ENCODE measurements at regions not wholly inside any gene's neighbourhood (a gene's known extent, or its start where the extent isn't known, plus 50 kb on each side); places are given as distances from the start of the nearest gene placed in this dataset.

DNA sequence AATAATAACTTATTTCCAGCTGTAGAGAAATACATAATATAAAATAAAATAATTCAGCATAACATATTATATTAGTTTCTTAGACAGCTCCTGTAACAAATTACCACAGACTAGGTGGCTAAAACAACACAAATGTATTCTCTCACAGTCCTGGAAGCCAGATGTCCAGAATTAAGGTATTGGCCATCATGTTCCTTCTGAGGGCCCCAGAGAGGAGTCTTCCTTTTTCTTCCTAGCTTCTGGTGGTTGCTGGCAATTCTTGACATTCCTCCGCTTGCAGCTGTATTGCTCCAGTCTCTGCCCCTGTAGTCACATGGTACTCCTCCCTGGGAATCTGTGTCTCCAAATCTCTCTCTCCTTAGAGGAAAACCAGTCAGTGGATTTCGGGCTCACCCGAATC lies 146.8 kb downstream of the RBM43 start:
- no peaks in the 10 kb centered on the region for H3K4me1 Mint-ChIP-seq
- no peaks in the 10 kb centered on the region for H3K27me3 ChIP-seq
- H3K27me3 Mint-ChIP-seq (ENCODE audit: insufficient read depth, low read depth), result no peaks in the 10 kb centered on the region
- no peaks in the 10 kb centered on the region for H4K20me1 ChIP-seq (ENCODE audit: low read depth)
- H3K9me3 ChIP-seq (ENCODE audit: low read depth), result no peaks in the 10 kb centered on the region
- H3K4me3 ChIP-seq, result no peak overlapping the region
- peaks cover 16% of the 10 kb centered on the region for H3K9me3 Mint-ChIP-seq
- H3K36me3 ChIP-seq, result no peaks in the 10 kb centered on the region
- no peak overlapping the region for H3K27ac Mint-ChIP-seq
- no peak overlapping the region for H3K4me3 Mint-ChIP-seq
- no peak for TF ChIP-seq EZH2phosphoT487 (IDR thresholded peaks at IDR 0.05)
- TF ChIP-seq, protein P1, sequence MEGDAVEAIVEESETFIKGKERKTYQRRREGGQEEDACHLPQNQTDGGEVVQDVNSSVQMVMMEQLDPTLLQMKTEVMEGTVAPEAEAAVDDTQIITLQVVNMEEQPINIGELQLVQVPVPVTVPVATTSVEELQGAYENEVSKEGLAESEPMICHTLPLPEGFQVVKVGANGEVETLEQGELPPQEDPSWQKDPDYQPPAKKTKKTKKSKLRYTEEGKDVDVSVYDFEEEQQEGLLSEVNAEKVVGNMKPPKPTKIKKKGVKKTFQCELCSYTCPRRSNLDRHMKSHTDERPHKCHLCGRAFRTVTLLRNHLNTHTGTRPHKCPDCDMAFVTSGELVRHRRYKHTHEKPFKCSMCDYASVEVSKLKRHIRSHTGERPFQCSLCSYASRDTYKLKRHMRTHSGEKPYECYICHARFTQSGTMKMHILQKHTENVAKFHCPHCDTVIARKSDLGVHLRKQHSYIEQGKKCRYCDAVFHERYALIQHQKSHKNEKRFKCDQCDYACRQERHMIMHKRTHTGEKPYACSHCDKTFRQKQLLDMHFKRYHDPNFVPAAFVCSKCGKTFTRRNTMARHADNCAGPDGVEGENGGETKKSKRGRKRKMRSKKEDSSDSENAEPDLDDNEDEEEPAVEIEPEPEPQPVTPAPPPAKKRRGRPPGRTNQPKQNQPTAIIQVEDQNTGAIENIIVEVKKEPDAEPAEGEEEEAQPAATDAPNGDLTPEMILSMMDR (IDR thresholded peaks at IDR 0.05), result no peak
- no peak for TF ChIP-seq EZH2 (IDR thresholded peaks at IDR 0.05)
- no peaks in the 10 kb centered on the region for H3K4me1 ChIP-seq
- no peaks in the 10 kb centered on the region for H3K79me2 ChIP-seq (ENCODE audit: low read depth)
- no peak overlapping the region for H2AFZ ChIP-seq (replicated peaks)
- DNase-seq (ENCODE audit: low spot score), result no peak
- no peak overlapping the region for H3K4me2 ChIP-seq
- no peaks in the 10 kb centered on the region for H3F3A ChIP-seq (ENCODE audit: low read depth)
- no peak overlapping the region for H3K9ac ChIP-seq
- H3K27ac ChIP-seq, result no peak overlapping the region
- H3K36me3 Mint-ChIP-seq, result no peaks in the 10 kb centered on the region

DNA sequence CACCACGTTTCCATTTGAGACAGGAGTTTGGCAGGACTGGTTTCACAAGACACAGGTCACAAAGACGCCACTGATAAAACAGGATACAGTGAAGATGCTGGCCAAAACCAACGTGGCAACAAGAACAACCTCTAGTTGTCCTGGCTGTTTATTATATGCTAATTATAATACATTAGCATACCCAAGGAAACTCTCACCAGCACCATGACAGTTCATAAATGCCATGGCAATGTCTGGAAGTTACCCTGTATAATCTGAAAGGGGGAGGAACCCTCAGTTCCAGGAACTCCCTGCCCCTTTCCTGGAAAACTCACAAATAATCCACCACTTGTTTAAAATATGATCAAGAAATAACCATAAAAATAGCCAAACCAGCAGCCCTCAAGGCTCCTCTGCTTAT lies 148.3 kb downstream of the RBM43 start:
- H3K4me2 ChIP-seq, result no peak overlapping the region
- Mint-ChIP-seq H3K4me3 (no peak overlapping the region), H3K36me3 (no peaks in the 10 kb centered on the region), H3K4me1 (no peaks in the 10 kb centered on the region), H3K9me3 (peaks cover 8% of the 10 kb centered on the region), H3K27ac (no peak overlapping the region), H3K27me3 (ENCODE audit: insufficient read depth, low read depth) (no peaks in the 10 kb centered on the region)
- no peaks in the 10 kb centered on the region for H3K27me3 ChIP-seq
- H2AFZ ChIP-seq (replicated peaks), result no peak overlapping the region
- H3K9me3 ChIP-seq (ENCODE audit: low read depth), result no peaks in the 10 kb centered on the region
- no peaks in the 10 kb centered on the region for H3K79me2 ChIP-seq (ENCODE audit: low read depth)
- no peak for DNase-seq (ENCODE audit: low spot score)
- no peak overlapping the region for H3K4me3 ChIP-seq
- H4K20me1 ChIP-seq (ENCODE audit: low read depth), result no peaks in the 10 kb centered on the region
- H3F3A ChIP-seq (ENCODE audit: low read depth), result no peaks in the 10 kb centered on the region
- H3K4me1 ChIP-seq, result no peaks in the 10 kb centered on the region
- H3K27ac ChIP-seq, result no peak overlapping the region
- H3K36me3 ChIP-seq, result no peaks in the 10 kb centered on the region
- TF ChIP-seq, protein P1 (IDR thresholded peaks at IDR 0.05), result no peak
- TF ChIP-seq EZH2 (IDR thresholded peaks at IDR 0.05) (no peak), EZH2phosphoT487 (IDR thresholded peaks at IDR 0.05) (no peak)
- H3K9ac ChIP-seq, result no peak overlapping the region

DNA sequence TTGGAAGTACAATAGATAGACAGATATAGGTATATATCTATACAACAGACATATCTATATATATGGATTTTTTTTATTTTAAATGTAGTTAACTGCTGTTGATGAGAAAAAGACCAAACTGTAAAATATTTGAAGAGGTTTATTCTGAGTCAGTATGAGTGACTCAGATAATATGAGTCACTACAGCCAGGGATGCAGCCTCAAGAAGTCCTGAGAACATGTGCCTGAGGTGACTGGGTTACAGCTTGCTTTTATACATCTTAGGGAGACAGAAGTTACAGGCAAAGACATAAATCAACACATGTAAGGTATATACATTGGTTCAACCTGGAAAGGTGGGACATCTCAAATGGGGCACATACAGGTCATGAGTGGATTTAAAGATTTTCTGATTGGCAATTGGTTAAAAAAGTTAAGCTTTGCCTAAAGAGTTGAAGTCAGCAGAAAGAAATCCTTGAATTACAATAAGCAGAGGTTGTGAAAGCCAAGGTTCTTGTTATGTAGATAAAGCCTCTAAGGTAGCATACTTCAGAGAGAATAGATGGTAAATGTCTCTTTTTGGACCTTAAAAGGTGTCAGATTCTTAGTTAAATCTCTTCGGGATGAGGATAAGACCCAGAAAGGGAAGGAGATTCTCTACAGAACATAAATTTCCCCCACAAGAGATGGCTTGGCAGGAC lies 149.9 kb downstream of the RBM43 start:
- Histone ChIP-seq H2AFZ (replicated peaks) (no peak overlapping the region), H3K4me2 (no peak overlapping the region), H3F3A (ENCODE audit: low read depth) (no peaks in the 10 kb centered on the region), H3K27ac (no peak overlapping the region), H3K4me1 (no peaks in the 10 kb centered on the region), H3K79me2 (ENCODE audit: low read depth) (no peaks in the 10 kb centered on the region), H3K4me3 (no peak overlapping the region), H3K27me3 (no peaks in the 10 kb centered on the region), H3K36me3 (no peaks in the 10 kb centered on the region), H3K9me3 (ENCODE audit: low read depth) (no peaks in the 10 kb centered on the region), H4K20me1 (ENCODE audit: low read depth) (no peaks in the 10 kb centered on the region), H3K9ac (no peak overlapping the region)
- no peak for TF ChIP-seq EZH2phosphoT487 (IDR thresholded peaks at IDR 0.05)
- TF ChIP-seq, protein P1 (IDR thresholded peaks at IDR 0.05), result no peak
- no peak for TF ChIP-seq EZH2 (IDR thresholded peaks at IDR 0.05)
- Mint-ChIP-seq H3K9me3 (no peaks in the 10 kb centered on the region), H3K27ac (no peak overlapping the region), H3K36me3 (no peaks in the 10 kb centered on the region), H3K4me1 (peaks cover 1% of the 10 kb centered on the region), H3K4me3 (no peak overlapping the region), H3K27me3 (ENCODE audit: insufficient read depth, low read depth) (no peaks in the 10 kb centered on the region)
- DNase-seq (ENCODE audit: low spot score), result no peak
